Natural killer cell (primary cell): ENCODE measurements at regions not wholly inside any gene's neighbourhood (a gene's known extent, or its start where the extent isn't known, plus 50 kb on each side); places are given as distances from the start of the nearest gene placed in this dataset.

ENCODE experiments used
- ATAC-seq, 3 donors: fragments of 150-1000 bp in 2 of 3; fragments of 200-7000 bp in 1 of 3; cut with Tn5 transposase; 1 replicate in 1 of 3; 2 replicates in 2 of 3; pipeline ENCODE4 v1.10.0; 2021; ENCODE audit warnings: mild to moderate bottlenecking in 2 of 3, moderate library complexity in 2 of 3
- DNase-seq, 2 donors: peaks; one replicate each; pipeline versions ENCODE4 v3.0.0 to v3.0.0-alpha.2; 2013 to 2021; ENCODE audit warnings: mixed read lengths in 1 of 2
- H3K27ac ChIP-seq: one replicate; pipeline ENCODE4 v1.5.1; 2013; ENCODE audit warnings: mild to moderate bottlenecking, low read length
- H3K27me3 ChIP-seq: one replicate; pipeline ENCODE4 v1.6.1; 2013; ENCODE audit warnings: low read length; ENCODE audit not compliant: control insufficient read depth, insufficient read depth
- H3K36me3 ChIP-seq: one replicate; pipeline ENCODE4 v1.6.1; 2013; ENCODE audit warnings: low read length; ENCODE audit not compliant: control insufficient read depth, insufficient read depth
- H3K4me1 ChIP-seq: one replicate; pipeline ENCODE4 v1.6.1; 2013; ENCODE audit warnings: low read length; ENCODE audit not compliant: control insufficient read depth, insufficient read depth
- H3K4me3 ChIP-seq: one replicate; pipeline ENCODE4 v1.5.1; 2013; ENCODE audit warnings: low read length
- H3K9me3 ChIP-seq: one replicate; pipeline ENCODE4 v1.6.1; 2013; ENCODE audit warnings: low read length; ENCODE audit not compliant: control insufficient read depth, insufficient read depth
- H3K27ac Mint-ChIP-seq, 2 donors: one replicate each; pipeline ENCODE4 v1.8.0; 2022; ENCODE audit warnings: mild to moderate bottlenecking in 2 of 2, mixed read lengths in 2 of 2, moderate library complexity in 1 of 2
- H3K27me3 Mint-ChIP-seq, 2 donors: one replicate each; pipeline ENCODE4 v1.8.0; 2022; ENCODE audit warnings: low read depth in 2 of 2, mixed read lengths in 2 of 2
- H3K36me3 Mint-ChIP-seq: one replicate; pipeline ENCODE4 v1.8.0; 2022; ENCODE audit warnings: mixed read lengths
- H3K4me1 Mint-ChIP-seq, 2 donors: one replicate each; pipeline ENCODE4 v1.8.0; 2022; ENCODE audit warnings: mixed read lengths in 2 of 2
- H3K4me3 Mint-ChIP-seq: one replicate; pipeline ENCODE4 v1.8.0; 2022; ENCODE audit warnings: mild to moderate bottlenecking, moderate library complexity, mixed read lengths
- H3K9me3 Mint-ChIP-seq, 2 donors: one replicate each; pipeline ENCODE4 v1.8.0; 2022; ENCODE audit warnings: mixed read lengths in 2 of 2
- CTCF ChIP-seq: fragments of 200-600 bp; IDR thresholded peaks from one replicate; pipeline ENCODE4 v1.8.0; 2022; ENCODE audit warnings: antibody characterized with exemption
- WGBS: methylation state at CpG from one replicate; pipeline ENCODE4 v1.1.7; 2013; ENCODE audit warnings: missing lambda C conversion rate; ENCODE audit not compliant: insufficient coverage; 5-methylcytosine and 5-hydroxymethylcytosine counted together
- intact Hi-C: fragments of 100-400 bp; cut with micrococcal nuclease; formaldehyde crosslinking; loops from one replicate; pipeline ENCODE4 v1.14.2; 2022

- Histone ChIP-seq H3K27ac (no peak overlapping the region), H3K9me3 (no peaks in the 10 kb centered on the region), H3K36me3 (no peaks in the 10 kb centered on the region), H3K4me1 (no peaks in the 10 kb centered on the region), H3K4me3 (no peak overlapping the region), H3K27me3 (no peaks in the 10 kb centered on the region)
- Mint-ChIP-seq H3K27ac (no peak overlapping the region), H3K36me3 (no peaks in the 10 kb centered on the region), H3K4me1 (no peaks in the 10 kb centered on the region), H3K9me3 (no peaks in the 10 kb centered on the region), H3K27me3 (peaks cover 8 to 18% of the 10 kb centered on the region in 2 donors), H3K4me3 (no peak overlapping the region)
- DNase-seq, result no peak
- TF ChIP-seq CTCF, result no peak
- WGBS, result 81% methylated on average over 4 of the region's 4 CpGs
- no peak for ATAC-seq
- intact Hi-C loops, result no loop called here
These were observed 257.9 kb downstream of the COG6 start for GRCh38 chr13:39913339-39913738.

- 53% methylated on average over 2 of the region's 2 CpGs for WGBS
- H3K4me1 ChIP-seq, result no peaks in the 10 kb centered on the region
- DNase-seq (no peak), ATAC-seq (no peak)
- no peak overlapping the region for H3K4me3 ChIP-seq
- H3K4me3 Mint-ChIP-seq, result no peak overlapping the region
- H3K27ac ChIP-seq, result no peak overlapping the region
- no peaks in the 10 kb centered on the region for H3K27me3 ChIP-seq
- intact Hi-C loops, result no loop called here
- no peak overlapping the region for H3K27ac Mint-ChIP-seq
- peaks cover 8 to 18% of the 10 kb centered on the region in 2 donors for H3K27me3 Mint-ChIP-seq
- H3K9me3 ChIP-seq, result no peaks in the 10 kb centered on the region
- no peaks in the 10 kb centered on the region for H3K4me1 Mint-ChIP-seq
- no peaks in the 10 kb centered on the region for H3K9me3 Mint-ChIP-seq
- no peaks in the 10 kb centered on the region for H3K36me3 Mint-ChIP-seq
- TF ChIP-seq CTCF, result no peak
- no peaks in the 10 kb centered on the region for H3K36me3 ChIP-seq
These were observed 258.5 kb downstream of the COG6 start for GRCh38 chr13:39913928-39914327.

- Mint-ChIP-seq H3K27ac (no peak overlapping the region), H3K4me1 (no peaks in the 10 kb centered on the region), H3K27me3 (peaks cover 10 to 19% of the 10 kb centered on the region in 2 donors), H3K4me3 (no peak overlapping the region), H3K36me3 (no peaks in the 10 kb centered on the region), H3K9me3 (no peaks in the 10 kb centered on the region)
- Histone ChIP-seq H3K9me3 (no peaks in the 10 kb centered on the region), H3K27ac (no peak overlapping the region), H3K27me3 (no peaks in the 10 kb centered on the region), H3K4me1 (no peaks in the 10 kb centered on the region), H3K36me3 (no peaks in the 10 kb centered on the region), H3K4me3 (no peak overlapping the region)
- TF ChIP-seq CTCF, result no peak
- intact Hi-C loops, result no loop called here
- DNase-seq (no peak), ATAC-seq (no peak)
These were observed 260.0 kb downstream of the COG6 start for GRCh38 chr13:39915418-39915817.

GRCh38 chr13:39916330-39916729, 260.9 kb downstream of the COG6 start:
- no peak for DNase-seq
- H3K9me3 Mint-ChIP-seq, result no peaks in the 10 kb centered on the region
- no peak overlapping the region for H3K4me3 ChIP-seq
- 97% methylated on average over 2 of the region's 2 CpGs for WGBS
- H3K36me3 Mint-ChIP-seq, result no peaks in the 10 kb centered on the region
- no peak for ATAC-seq
- H3K36me3 ChIP-seq, result no peaks in the 10 kb centered on the region
- H3K4me1 Mint-ChIP-seq, result no peaks in the 10 kb centered on the region
- H3K27ac ChIP-seq, result no peak overlapping the region
- H3K4me3 Mint-ChIP-seq, result no peak overlapping the region
- intact Hi-C loops, result no loop called here
- peaks cover 13 to 25% of the 10 kb centered on the region in 2 donors for H3K27me3 Mint-ChIP-seq
- H3K27me3 ChIP-seq, result no peaks in the 10 kb centered on the region
- H3K9me3 ChIP-seq, result no peaks in the 10 kb centered on the region
- TF ChIP-seq CTCF, result no peak
- no peaks in the 10 kb centered on the region for H3K4me1 ChIP-seq
- H3K27ac Mint-ChIP-seq, result no peak overlapping the region
